PC-3 (cell line): ENCODE measurements at regions not wholly inside any gene's neighbourhood (a gene's known extent, or its start where the extent isn't known, plus 50 kb on each side); places are given as distances from the start of the nearest gene placed in this dataset.
"Not testable (repeated sequence)": the region's sequence is repeated elsewhere in the genome, so short reads cannot be mapped to it uniquely, and the experiment has no call there.

Source experiments
- ATAC-seq: fragments of 200-7000 bp; cut with Tn5 transposase; 2 replicates; pipeline ENCODE4 v1.9.1; 2020; ENCODE audit warnings: mild to moderate bottlenecking, moderate library complexity
- BruUV-seq: library from RNA; stranded (reverse); fragments of 400-500 nt; replicated peaks from 2 replicates; lab custom pipeline; 2021; lab: Mats Ljungman, UMichigan
- CTCF ChIA-PET: fragments of 300-600 bp; sonication (Branson Sonifier 250); formaldehyde crosslinking; loops from one replicate; lab custom pipeline; 2022; ENCODE audit warnings: antibody characterized with exemption; lab: Charles Lee
- POLR2A ChIA-PET: fragments of 300-600 bp; sonication (Branson Sonifier 250); formaldehyde crosslinking; loops from one replicate; lab custom pipeline; 2022; ENCODE audit warnings: antibody characterized with exemption; ENCODE audit not compliant: unreplicated experiment; lab: Charles Lee
- DNase-seq: peaks from one replicate; pipeline ENCODE4 v3.0.0-alpha.2; 2015
- H2AFZ ChIP-seq: fragments of 300-600 bp; sonication (generic); 2 replicates; pipeline ENCODE4 v1.6.0; 2016; ENCODE audit warnings: antibody characterized with exemption, low read length
- H3F3A ChIP-seq: fragments of 300-600 bp; sonication (generic); one replicate; pipeline ENCODE4 v1.6.0; 2017; ENCODE audit warnings: antibody characterized with exemption, low read length, control low read depth, mild to moderate bottlenecking; ENCODE audit not compliant: unreplicated experiment
- H3K27ac ChIP-seq: fragments of 300-600 bp; sonication (generic); 2 replicates; pipeline ENCODE4 v1.5.1; 2016; ENCODE audit warnings: mild to moderate bottlenecking, low read length
- H3K27me3 ChIP-seq: fragments of 300-600 bp; sonication (generic); 2 replicates; pipeline ENCODE4 v1.6.1; 2016; ENCODE audit warnings: low read length, mixed read lengths
- H3K36me3 ChIP-seq: fragments of 300-600 bp; sonication (generic); 2 replicates; pipeline ENCODE4 v1.6.1; 2016; ENCODE audit warnings: low read depth, mixed run types, low read length, mixed read lengths
- H3K4me1 ChIP-seq: fragments of 300-600 bp; sonication (generic); 2 replicates; pipeline ENCODE4 v1.5.1; 2016; ENCODE audit warnings: low read length; ENCODE audit not compliant: insufficient read depth
- H3K4me2 ChIP-seq: fragments of 300-600 bp; sonication (generic); 2 replicates; pipeline ENCODE4 v1.6.0; 2016; ENCODE audit warnings: low read length
- H3K4me3 ChIP-seq: fragments of 300-600 bp; sonication (generic); 2 replicates; pipeline ENCODE4 v1.5.1; 2016; ENCODE audit warnings: mild to moderate bottlenecking, low read length, mixed read lengths
- H3K79me2 ChIP-seq: fragments of 300-600 bp; sonication (generic); 2 replicates; pipeline ENCODE4 v1.6.1; 2017; ENCODE audit warnings: low read length, mixed read lengths
- H3K9ac ChIP-seq: fragments of 300-600 bp; sonication (generic); 2 replicates; pipeline ENCODE4 v1.6.0; 2016; ENCODE audit warnings: mild to moderate bottlenecking, low read length
- H3K9me2 ChIP-seq: fragments of 300-600 bp; sonication (generic); replicated peaks from 2 replicates; pipeline ENCODE4 v1.6.1; 2016; ENCODE audit warnings: mixed run types, low read length, mixed read lengths
- H3K9me3 ChIP-seq: fragments of 300-600 bp; sonication (generic); 2 replicates; pipeline ENCODE4 v1.6.1; 2016; ENCODE audit warnings: low read length, mixed read lengths
- H4K20me1 ChIP-seq: fragments of 300-600 bp; sonication (generic); 2 replicates; pipeline ENCODE4 v1.6.1; 2016; ENCODE audit warnings: low read length, mixed read lengths
- intact Hi-C: fragments of 100-400 bp; cut with micrococcal nuclease; formaldehyde crosslinking; loops from 2 replicates; pipeline ENCODE4 v1.9.0; 2023

DNA sequence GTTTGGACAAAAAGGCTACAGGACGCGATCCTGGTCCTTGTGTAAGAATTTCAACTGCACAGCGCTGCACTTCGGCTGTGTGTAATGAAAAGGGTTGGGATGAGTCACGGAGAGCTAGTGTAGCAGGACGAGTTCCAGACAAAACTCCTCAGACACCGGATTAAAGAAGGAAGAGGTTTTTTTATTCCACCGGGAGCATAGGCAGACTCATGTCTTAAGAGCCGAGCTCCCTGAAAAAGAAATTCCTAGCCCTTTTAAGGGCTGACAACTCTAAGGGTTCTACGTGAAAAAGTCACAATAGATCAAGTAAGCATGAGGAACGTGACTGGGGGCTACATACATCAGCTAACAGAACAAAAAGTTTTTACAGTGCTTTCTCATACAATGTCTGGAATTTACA, 54.8 kb upstream of the FAM90A1 start:
- H4K20me1 ChIP-seq, BruUV-seq, H3F3A ChIP-seq, CTCF ChIA-PET, H3K9ac ChIP-seq, H3K27ac ChIP-seq, POLR2A ChIA-PET, H2AFZ ChIP-seq, H3K79me2 ChIP-seq, ATAC-seq, H3K4me2 ChIP-seq, intact Hi-C loops, H3K4me3 ChIP-seq, H3K27me3 ChIP-seq, DNase-seq, H3K9me2 ChIP-seq, H3K9me3 ChIP-seq, H3K4me1 ChIP-seq, H3K36me3 ChIP-seq: not testable (repeated sequence)

DNA sequence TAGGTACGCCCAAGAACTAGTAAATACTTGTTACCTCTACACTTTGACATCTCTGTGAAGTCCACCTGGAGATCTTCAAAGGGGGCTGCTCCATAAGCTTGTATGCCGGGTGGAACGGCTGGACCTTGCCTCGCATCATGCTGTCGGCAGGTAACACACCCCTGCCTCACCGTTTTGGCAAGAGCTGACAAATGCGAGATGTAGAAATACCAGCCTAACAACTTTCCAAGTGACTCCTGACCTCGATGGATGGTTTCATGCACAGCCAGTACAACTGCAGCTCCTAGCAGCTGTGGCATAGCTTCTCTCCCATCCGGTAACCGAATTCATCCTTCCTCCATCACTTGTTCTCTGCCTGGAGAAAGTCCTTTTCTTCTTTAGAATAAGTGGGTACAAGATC, 58.3 kb upstream of the FAM90A1 start:
- CTCF ChIA-PET, H3K36me3 ChIP-seq, H3K9me3 ChIP-seq, H3K4me1 ChIP-seq, H3K4me2 ChIP-seq, intact Hi-C loops, POLR2A ChIA-PET, H3F3A ChIP-seq, H3K9me2 ChIP-seq, H3K79me2 ChIP-seq, H3K27ac ChIP-seq, H3K9ac ChIP-seq, H3K27me3 ChIP-seq, H3K4me3 ChIP-seq, H4K20me1 ChIP-seq, ATAC-seq, BruUV-seq, H2AFZ ChIP-seq: not testable (repeated sequence)
- DNase-seq, result peak; percentile 68

DNA sequence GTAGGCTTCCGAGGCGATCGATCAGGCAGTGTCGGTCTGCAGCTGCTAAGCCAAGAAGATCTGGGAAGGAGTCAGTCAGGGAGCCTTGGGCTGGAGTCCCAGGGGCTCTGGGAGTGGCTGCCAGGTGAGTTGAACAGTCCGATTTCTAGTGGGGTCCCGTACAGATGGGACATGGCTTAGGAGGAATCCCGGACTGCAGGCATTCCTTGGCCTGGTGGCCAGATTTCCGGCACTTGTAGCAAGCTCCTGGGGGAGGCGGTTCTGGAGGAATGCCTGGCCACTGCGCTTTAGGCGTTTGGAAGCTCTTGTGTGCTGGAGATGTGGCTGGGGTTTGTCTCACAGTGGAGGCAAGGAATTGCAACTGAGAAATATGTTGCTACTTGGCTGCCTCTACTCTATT, 64.3 kb upstream of the FAM90A1 start:
- POLR2A ChIA-PET, result not testable (repeated sequence)

DNA sequence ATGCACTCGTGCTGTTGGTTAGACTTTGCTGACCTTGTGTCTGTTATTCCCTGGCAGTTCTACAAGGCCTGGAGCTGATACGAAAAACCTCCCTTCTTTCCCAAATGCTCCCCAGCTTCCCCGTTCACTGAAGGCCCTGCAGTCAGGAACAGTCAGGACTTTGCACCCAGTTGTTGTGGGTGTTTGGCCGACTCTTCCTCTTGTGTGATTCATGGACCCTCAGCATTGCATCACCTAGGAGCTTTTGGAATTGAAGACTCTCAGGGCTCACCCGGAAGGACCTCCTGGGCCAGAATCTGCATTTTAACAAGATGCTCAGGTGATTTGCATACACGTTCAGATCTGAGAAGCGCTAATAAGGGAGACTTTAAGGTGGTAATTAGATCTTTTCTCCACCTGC, 67.2 kb upstream of the FAM90A1 start:
- DNase-seq, H3K36me3 ChIP-seq, intact Hi-C loops, H2AFZ ChIP-seq, CTCF ChIA-PET, H3K9me2 ChIP-seq, H3K9ac ChIP-seq, H3K4me1 ChIP-seq, H3K4me3 ChIP-seq, ATAC-seq, H3F3A ChIP-seq, H3K4me2 ChIP-seq, H3K27ac ChIP-seq, BruUV-seq, POLR2A ChIA-PET, H3K9me3 ChIP-seq, H4K20me1 ChIP-seq, H3K27me3 ChIP-seq, H3K79me2 ChIP-seq: not testable (repeated sequence)

More for the DNA sequence above, 64.3 kb upstream of the FAM90A1 start:
- H3K9ac ChIP-seq, H3K27me3 ChIP-seq, H2AFZ ChIP-seq, H3K9me3 ChIP-seq, BruUV-seq, H3K79me2 ChIP-seq, H4K20me1 ChIP-seq, H3K9me2 ChIP-seq, ATAC-seq, H3K27ac ChIP-seq, H3F3A ChIP-seq, DNase-seq, intact Hi-C loops, H3K4me1 ChIP-seq, H3K36me3 ChIP-seq, H3K4me3 ChIP-seq, CTCF ChIA-PET, H3K4me2 ChIP-seq: not testable (repeated sequence)

DNA sequence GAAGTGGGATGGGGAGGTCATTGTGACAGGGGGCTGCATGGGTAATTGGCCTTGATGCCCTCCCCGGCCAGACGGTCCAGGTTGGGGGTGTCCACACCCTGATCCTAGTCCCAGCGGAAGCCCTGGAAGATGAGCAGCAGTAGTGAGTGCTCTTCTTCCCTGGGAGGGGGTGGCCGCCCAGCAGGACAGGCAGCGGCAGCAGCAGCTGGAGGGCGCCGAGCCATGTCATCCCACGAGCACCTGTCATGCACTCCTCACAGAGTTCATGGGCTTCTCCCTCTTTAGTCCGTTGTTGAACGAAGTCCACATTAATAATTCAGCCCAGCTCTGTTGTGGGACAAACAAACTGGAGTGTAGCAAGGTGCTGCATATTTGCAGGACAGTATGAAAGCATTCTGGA, 81.2 kb upstream of the FAM90A1 start:
- H3K4me2 ChIP-seq, H3K79me2 ChIP-seq, H4K20me1 ChIP-seq, H3K27me3 ChIP-seq, DNase-seq, H3K4me1 ChIP-seq, BruUV-seq, ATAC-seq, POLR2A ChIA-PET, H3K27ac ChIP-seq, H3K9me2 ChIP-seq, H3F3A ChIP-seq, H2AFZ ChIP-seq, H3K9ac ChIP-seq, H3K36me3 ChIP-seq, intact Hi-C loops, CTCF ChIA-PET, H3K4me3 ChIP-seq, H3K9me3 ChIP-seq: not testable (repeated sequence)

DNA sequence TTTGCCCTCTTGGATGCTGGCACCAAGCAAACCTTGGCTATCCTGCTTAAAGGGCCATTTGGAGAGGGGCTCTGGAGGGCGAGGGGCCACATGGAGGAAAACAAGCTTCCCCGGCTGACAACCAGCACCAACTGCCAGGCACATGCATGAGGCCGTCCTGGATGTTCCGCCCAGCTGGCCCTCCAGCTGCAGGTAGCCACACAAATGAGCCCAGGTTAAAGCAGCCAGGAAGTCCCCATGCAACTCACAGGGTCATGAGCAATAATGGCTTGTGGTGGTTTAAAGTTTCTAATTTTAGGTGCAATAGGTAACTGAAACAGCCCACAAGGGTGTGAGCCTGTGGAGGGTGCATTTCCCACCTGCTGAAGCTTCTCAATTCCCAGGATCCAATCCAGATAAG, 88.6 kb upstream of the FAM90A1 start:
- H3F3A ChIP-seq, H3K27me3 ChIP-seq, H3K79me2 ChIP-seq, H3K9ac ChIP-seq, H3K4me3 ChIP-seq, DNase-seq, H3K9me3 ChIP-seq, H3K4me2 ChIP-seq, CTCF ChIA-PET, H2AFZ ChIP-seq, BruUV-seq, H3K27ac ChIP-seq, H3K36me3 ChIP-seq, H3K9me2 ChIP-seq, intact Hi-C loops, POLR2A ChIA-PET, ATAC-seq, H4K20me1 ChIP-seq, H3K4me1 ChIP-seq: not testable (repeated sequence)

DNA sequence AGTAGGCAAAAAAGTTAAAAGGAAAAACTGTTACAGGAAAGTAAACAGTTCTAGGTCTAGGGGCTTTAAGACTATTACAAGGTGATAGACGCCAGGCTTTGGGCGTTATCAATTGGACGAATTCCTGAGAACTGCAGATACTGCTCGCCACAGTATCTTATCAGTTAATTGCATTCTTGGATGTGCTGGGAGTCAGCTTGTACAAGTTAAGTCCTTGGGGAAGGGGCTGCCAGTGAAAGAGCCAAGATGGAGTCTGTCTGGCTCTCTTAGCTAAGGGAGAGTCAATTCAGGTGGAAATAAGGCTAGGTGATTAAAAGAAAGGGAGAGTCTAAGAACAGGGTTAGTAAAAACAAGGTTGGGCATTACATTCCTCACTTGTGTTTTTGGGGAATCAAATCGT, 90.3 kb upstream of the FAM90A1 start:
- H3K36me3 ChIP-seq, H3K9me3 ChIP-seq, ATAC-seq, H2AFZ ChIP-seq, H3K79me2 ChIP-seq, H3K4me3 ChIP-seq, H3K9ac ChIP-seq, BruUV-seq, H4K20me1 ChIP-seq, DNase-seq, H3K27ac ChIP-seq, H3K4me2 ChIP-seq, H3K27me3 ChIP-seq, H3F3A ChIP-seq, CTCF ChIA-PET, POLR2A ChIA-PET, intact Hi-C loops, H3K9me2 ChIP-seq, H3K4me1 ChIP-seq: not testable (repeated sequence)
